ENCODE measurements at regions not wholly inside any gene's neighbourhood (a gene's known extent, or its start where the extent isn't known, plus 50 kb on each side); places are given as distances from the start of the nearest gene placed in this dataset.

DNA sequence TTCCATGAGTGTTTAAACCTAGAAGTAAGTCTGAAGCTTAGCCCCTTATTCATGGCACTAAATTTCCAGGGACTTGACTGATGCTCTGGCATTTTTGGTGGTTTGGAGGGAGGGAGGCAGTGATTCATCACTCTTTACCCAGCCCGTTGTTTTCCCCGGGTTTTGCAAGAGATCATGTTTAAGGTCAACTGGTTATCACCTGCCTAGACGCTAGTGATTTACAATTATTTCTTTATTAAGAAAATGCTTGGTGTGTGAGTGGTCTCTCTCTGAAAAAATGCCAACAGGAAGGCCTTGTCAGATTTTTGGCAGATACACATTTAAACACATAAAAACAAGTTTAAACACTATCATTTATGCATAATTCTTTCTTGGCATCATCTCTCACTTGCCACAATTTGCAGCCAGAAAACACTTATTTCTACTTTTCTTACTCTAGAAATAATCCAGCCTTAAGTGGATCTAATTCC, 737.9 kb upstream of the ZNF608 start:
- Histone ChIP-seq H3F3A (ENCODE audit: low read length, unreplicated experiment) (peaks cover 12% of the 10 kb centered on the region), H2AFZ (ENCODE audit: low read length) (peak overlapping the region; percentile 62; the same call in 1 of the 2 replicates), H3K9me2 (replicated peaks; ENCODE audit: low read length) (no peaks in the 10 kb centered on the region), H3K4me3 (ENCODE audit: low read length) (peak overlapping the region; percentile 58), H3K36me3 (ENCODE audit: low read depth, low read length) (no peaks in the 10 kb centered on the region), H3K9ac (ENCODE audit: low read length) (peak overlapping the region; percentile 59), H3K4me1 (ENCODE audit: insufficient read depth, low read length) (peaks cover 32% of the 10 kb centered on the region), H3K27ac (ENCODE audit: low read length) (peak overlapping the region; percentile 93), H3K4me2 (ENCODE audit: low read length) (peak overlapping the region; percentile 89), H3K9me3 (ENCODE audit: low read length) (no peaks in the 10 kb centered on the region), H3K27me3 (ENCODE audit: low read length) (no peaks in the 10 kb centered on the region), H3K79me2 (ENCODE audit: low read length) (no peaks in the 10 kb centered on the region), H4K20me1 (ENCODE audit: low read length) (no peaks in the 10 kb centered on the region)
- DNase-seq (peak; percentile 76), ATAC-seq (peak; percentile 44)
- TF ChIP-seq EZH2phosphoT487 (IDR thresholded peaks at IDR 0.05; ENCODE audit: borderline replicate concordance, low read length) (no peak), EZH2 (IDR thresholded peaks at IDR 0.05; ENCODE audit: low read length, unreplicated experiment) (no peak)
- TF ChIP-seq, protein P1, sequence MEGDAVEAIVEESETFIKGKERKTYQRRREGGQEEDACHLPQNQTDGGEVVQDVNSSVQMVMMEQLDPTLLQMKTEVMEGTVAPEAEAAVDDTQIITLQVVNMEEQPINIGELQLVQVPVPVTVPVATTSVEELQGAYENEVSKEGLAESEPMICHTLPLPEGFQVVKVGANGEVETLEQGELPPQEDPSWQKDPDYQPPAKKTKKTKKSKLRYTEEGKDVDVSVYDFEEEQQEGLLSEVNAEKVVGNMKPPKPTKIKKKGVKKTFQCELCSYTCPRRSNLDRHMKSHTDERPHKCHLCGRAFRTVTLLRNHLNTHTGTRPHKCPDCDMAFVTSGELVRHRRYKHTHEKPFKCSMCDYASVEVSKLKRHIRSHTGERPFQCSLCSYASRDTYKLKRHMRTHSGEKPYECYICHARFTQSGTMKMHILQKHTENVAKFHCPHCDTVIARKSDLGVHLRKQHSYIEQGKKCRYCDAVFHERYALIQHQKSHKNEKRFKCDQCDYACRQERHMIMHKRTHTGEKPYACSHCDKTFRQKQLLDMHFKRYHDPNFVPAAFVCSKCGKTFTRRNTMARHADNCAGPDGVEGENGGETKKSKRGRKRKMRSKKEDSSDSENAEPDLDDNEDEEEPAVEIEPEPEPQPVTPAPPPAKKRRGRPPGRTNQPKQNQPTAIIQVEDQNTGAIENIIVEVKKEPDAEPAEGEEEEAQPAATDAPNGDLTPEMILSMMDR (conservative IDR thresholded peaks at IDR 0.05; ENCODE audit: low read depth, low read length): no peak
- POLR2A ChIA-PET (ENCODE audit: unreplicated experiment): no interaction called here
- CTCF ChIA-PET: no interaction called here
- intact Hi-C loops (cut with micrococcal nuclease): loop anchor here (1.0 to 10.0 kb wide), 4 partner anchors 75 to 830 kb away; no protein-coding TSS in a partner anchor
- BruUV-seq (replicated peaks): no TSS peak

DNA sequence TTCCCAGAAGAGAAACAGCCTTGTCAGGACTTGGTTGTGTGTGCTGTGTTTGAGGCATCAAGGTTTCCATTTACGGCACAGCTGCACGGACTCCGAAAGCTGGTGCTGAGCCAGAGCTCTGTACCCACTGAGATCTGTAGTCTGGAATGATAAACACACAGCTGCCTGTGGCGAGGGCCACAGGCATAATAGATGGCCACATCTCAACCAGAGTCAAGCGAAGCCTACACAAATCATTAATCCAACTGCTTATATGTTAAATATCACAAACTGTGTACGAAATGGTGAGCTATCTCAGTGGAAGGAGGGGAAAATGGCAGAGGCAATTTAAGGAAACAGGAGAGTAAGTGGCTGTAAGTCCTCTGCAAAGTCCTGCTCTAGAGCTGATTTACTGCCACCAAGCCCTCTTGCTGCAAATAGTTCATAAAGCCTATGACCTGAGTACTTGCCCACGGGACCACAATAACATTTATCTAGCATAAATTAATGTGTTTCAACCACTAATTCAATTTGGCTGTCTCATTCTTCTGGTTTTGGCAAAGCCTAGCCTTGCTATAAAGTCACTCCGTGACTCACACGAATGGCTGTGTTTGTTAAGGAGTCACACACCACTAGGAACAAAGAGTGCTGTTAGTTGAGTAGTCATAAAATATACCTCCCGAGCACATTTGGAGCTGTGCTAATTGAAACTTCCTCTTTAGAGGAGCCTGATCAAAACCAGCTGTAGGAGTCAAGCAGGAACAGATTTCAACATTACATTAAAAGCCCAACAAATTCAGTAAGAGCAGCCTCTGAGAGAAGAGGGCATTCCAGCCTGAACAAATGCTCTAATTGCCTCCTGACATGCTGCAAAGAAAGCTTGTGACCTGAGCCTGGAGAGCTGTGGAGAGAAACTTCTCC, 738.6 kb upstream of the ZNF608 start:
- H4K20me1 ChIP-seq (ENCODE audit: low read length): no peaks in the 10 kb centered on the region
- ATAC-seq (peak; percentile 90), DNase-seq (peak; percentile 87)
- H3F3A ChIP-seq (ENCODE audit: low read length, unreplicated experiment): peaks cover 12% of the 10 kb centered on the region
- H3K4me3 ChIP-seq (ENCODE audit: low read length): peak overlapping the region; percentile 58
- ChIA-PET CTCF (no interaction called here), POLR2A (ENCODE audit: unreplicated experiment) (no interaction called here)
- TF ChIP-seq, protein P1 (conservative IDR thresholded peaks at IDR 0.05; ENCODE audit: low read depth, low read length): no peak
- H3K27ac ChIP-seq (ENCODE audit: low read length): peak overlapping the region; percentile 93
- intact Hi-C loops (cut with micrococcal nuclease): loop anchor here (1.0 to 10.0 kb wide), 6 partner anchors 38 to 830 kb away; no protein-coding TSS in a partner anchor
- H3K27me3 ChIP-seq (ENCODE audit: low read length): no peaks in the 10 kb centered on the region
- no peaks in the 10 kb centered on the region for H3K9me2 ChIP-seq (replicated peaks; ENCODE audit: low read length)
- peak overlapping the region; percentile 62 for H2AFZ ChIP-seq (ENCODE audit: low read length)
- no peaks in the 10 kb centered on the region for H3K36me3 ChIP-seq (ENCODE audit: low read depth, low read length)
- no peaks in the 10 kb centered on the region for H3K9me3 ChIP-seq (ENCODE audit: low read length)
- H3K4me1 ChIP-seq (ENCODE audit: insufficient read depth, low read length): peaks cover 32% of the 10 kb centered on the region
- H3K4me2 ChIP-seq (ENCODE audit: low read length): peak overlapping the region; percentile 89
- H3K9ac ChIP-seq (ENCODE audit: low read length): peak overlapping the region; percentile 59
- H3K79me2 ChIP-seq (ENCODE audit: low read length): no peaks in the 10 kb centered on the region
- no TSS peak for BruUV-seq (replicated peaks)
